Right ventricle myocardium inferior (tissue), 1 donor: ENCODE measurements at regions not wholly inside any gene's neighbourhood (a gene's known extent, or its start where the extent isn't known, plus 50 kb on each side); places are given as distances from the start of the nearest gene placed in this dataset.

Experiments
- ATAC-seq: fragments of 200-7000 bp; cut with Tn5 transposase; one replicate; pipeline ENCODE4 v1.9.1; 2020; ENCODE audit warnings: mild to moderate bottlenecking, moderate library complexity
- DNase-seq: peaks from one replicate; pipeline ENCODE4 v3.0.0; 2021; ENCODE audit errors: missing footprints
- intact Hi-C: fragments of 100-400 bp; cut with DNase I; formaldehyde crosslinking; loops from one replicate; pipeline ENCODE4 v1.11.0; 2022
- donor health status: DM: no; HTN: yes; CAD: no; lungs with severe emphysema.

GRCh38 chr1:192022827-192023226 is 135.4 kb upstream of the RGS18 start:
- ATAC-seq (no peak), DNase-seq (no peak)
- intact Hi-C loops: no loop called here

DNA sequence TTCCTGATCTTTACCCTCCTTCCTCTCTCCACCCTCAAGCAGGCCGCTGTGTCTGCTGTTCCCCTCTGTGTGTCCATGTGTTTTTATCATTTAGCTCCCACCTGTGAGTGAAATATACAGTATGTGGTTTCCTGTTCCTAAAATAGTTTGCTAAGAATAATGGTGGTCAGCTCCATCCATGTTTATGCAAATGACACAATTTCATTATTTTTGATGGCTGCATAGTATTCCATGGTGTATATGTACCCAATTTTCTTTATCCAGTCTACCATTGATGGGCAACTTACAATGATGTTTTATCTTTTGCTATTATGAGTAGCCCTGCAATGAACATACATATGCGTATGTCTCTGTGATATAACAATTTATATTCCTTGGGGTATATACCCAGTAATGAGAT is 133.4 kb upstream of the RGS18 start:
- no peak for ATAC-seq
- intact Hi-C loops: no loop called here
- DNase-seq: no peak

- ATAC-seq (no peak), DNase-seq (no peak)
- intact Hi-C loops: no loop called here
Measured at GRCh38 chr1:192038567-192038966, 119.7 kb upstream of the RGS18 start.

GRCh38 chr1:192045131-192045530 is 113.1 kb upstream of the RGS18 start:
- no peak for ATAC-seq
- intact Hi-C loops: no loop called here
- DNase-seq: no peak

GRCh38 chr1:192053531-192053971 is 104.7 kb upstream of the RGS18 start:
- DNase-seq (no peak), ATAC-seq (peak; percentile 39)
- intact Hi-C loops: no loop called here

DNA sequence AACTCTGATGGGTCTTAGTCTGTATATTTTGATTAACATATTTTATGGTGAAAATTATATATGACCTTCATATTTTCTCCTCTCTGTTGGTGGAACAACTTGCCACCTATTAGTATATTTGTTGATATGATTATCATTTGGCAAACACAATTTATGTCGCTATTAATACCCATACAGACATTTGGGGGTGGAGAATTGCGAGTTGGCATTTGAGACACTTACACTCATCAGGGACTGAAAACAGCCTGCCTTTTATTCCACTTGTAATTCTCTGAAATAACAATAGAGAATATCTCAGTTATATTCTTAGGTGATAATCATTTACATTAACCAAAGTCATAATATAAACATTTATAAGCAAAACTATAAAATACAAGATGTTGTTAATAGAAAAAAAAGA is 100.5 kb upstream of the RGS18 start:
- ATAC-seq: peak; percentile 37
- no peak for DNase-seq
- intact Hi-C loops: no loop called here

- no peak for DNase-seq
- no peak for ATAC-seq
- intact Hi-C loops: no loop called here
Measured at GRCh38 chr1:192059407-192059806, 98.9 kb upstream of the RGS18 start.

DNA sequence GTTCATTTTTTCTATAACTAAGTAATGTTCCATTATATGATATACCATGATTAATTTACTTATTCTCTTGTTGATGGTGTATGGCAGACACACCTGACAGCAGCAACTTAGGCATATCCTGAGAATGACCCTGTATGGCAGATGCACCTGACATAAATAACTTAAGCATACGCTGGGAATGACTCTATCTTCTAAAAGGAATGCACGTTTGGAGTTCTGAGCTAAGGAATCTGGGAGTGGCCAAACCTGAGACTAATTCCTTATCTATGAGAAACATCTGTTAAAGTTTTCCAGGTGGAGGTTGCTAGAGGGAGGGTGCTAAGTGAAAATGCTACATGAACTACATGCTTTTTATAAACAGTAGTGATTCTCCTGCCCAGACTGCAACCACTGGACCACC is 96.7 kb upstream of the RGS18 start:
- no peak for ATAC-seq
- no peak for DNase-seq

DNA sequence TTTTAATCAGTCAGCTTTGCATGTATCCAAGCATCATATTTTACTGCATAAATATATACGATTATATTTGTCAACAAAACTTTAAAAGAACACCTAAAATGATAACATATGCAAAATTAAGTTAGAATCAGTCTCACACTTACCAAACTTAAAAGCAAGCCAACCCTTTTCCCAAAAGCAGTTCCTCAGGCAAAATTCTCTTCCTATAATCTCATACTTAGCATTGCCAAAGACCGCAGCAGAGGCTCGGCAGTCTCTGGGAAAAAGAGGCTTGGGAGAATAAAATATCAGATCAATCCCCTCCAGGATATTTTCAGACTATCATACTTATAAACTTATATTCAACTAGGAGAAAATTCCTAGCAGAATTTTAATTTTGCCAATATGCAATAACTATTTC is 93.2 kb upstream of the RGS18 start:
- DNase-seq (no peak), ATAC-seq (no peak)
- intact Hi-C loops: no loop called here

More for the DNA sequence above, 96.7 kb upstream of the RGS18 start:
- intact Hi-C loops: no loop called here

DNA sequence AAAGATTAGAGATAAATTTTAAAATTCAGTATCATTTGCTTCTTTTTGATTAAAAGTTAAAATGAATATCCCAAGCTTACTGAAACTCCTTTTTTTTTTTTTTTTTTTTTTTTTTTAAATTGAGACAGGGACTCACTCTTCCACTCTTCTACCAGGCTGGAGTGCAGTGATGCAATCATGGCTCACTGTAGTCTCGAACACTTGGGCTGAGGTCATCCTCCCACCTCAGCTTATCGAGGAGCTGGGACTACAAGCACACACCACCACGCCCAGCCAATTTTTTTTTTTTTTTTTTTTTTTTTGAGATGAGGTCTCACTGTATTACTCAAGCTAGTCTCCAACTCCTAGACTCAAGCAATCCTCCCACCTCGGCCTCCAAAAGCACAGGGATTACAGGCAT is 92.1 kb upstream of the RGS18 start:
- ATAC-seq (no peak), DNase-seq (no peak)
- intact Hi-C loops: no loop called here

DNA sequence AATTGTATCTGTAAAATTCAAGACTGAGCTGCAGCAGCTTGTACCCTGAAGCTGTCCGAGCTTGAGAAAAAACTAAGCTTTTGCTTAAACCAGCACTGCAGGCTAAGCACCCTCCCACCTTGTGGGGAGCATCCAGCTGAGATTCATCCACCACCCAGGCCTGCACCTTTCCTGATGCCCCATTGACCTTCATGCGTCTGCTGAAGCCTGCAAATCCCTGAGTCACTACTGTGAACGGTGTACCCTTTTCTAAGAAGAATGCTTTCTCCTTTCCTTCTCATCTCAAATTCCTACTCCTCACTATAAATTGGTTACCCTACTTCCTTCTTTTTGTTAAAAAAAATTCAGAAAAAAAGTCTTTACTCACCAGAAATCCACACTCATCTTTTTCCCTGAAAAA is 90.9 kb upstream of the RGS18 start:
- ATAC-seq (no peak), DNase-seq (no peak)
- intact Hi-C loops: no loop called here

GRCh38 chr1:192070213-192070612 is 88.0 kb upstream of the RGS18 start:
- intact Hi-C loops: no loop called here
- DNase-seq: no peak
- no peak for ATAC-seq

- DNase-seq (no peak), ATAC-seq (no peak)
- intact Hi-C loops: no loop called here
Measured at GRCh38 chr1:192080684-192081083, 77.6 kb upstream of the RGS18 start.

DNA sequence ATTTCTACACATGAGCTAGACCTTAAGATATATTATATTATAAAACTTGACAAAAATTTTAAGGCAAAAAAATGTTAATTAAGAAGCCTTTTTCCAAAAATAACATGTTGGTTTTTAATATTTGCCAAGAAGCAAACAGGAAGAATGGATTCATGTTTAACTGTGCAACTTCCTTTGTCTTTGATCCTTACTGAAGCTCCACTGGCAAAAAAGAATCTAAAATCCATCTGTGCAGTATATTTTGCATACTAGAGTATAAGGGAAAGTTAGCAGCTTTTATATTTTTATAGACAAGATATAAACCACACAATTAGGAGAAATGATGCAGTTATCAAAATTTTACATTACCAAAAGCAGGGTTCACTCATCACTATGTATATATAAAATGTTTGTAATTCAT is 76.9 kb upstream of the RGS18 start:
- no peak for DNase-seq
- ATAC-seq: no peak
- intact Hi-C loops: no loop called here

DNA sequence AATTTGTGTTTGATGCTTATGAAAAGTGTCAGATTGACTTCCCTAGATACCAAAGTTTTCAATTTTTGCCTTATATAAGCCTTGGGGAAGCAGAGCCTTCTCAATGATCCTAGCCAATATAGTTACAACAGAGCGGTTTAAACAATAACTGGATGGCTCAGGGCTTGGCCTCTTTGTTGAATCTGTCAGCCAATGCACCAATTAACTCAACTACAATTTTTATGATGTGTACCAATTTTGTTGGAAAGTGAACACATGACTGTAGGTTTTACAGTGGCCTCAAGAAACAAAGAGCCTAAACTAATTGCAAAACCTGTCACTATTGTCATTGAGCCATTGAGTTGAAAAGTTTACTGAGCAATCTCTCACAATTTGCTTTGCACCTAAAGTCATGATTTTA is 71.6 kb upstream of the RGS18 start:
- intact Hi-C loops: no loop called here
- no peak for ATAC-seq
- no peak for DNase-seq

GRCh38 chr1:192087334-192087733 is 70.9 kb upstream of the RGS18 start:
- DNase-seq: no peak
- ATAC-seq: no peak
- intact Hi-C loops: no loop called here

DNA sequence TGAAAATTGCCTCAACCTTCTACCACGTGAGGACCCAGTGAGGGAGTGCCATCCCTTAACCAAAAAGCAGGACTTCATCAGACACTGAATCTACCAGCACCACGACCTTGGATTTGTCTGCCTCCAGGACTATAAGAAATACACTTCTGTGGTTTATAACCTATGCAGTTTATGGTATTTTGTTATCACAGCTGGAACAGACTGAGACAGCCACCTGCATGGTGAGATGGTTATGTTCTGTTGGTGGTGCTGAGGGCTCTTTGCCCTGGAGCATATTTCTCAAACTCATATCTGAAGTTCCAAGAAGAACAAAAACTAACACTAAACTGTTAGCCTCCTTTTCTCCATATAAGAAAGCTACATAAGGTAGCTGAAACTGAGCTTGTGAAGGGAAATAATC is 69.8 kb upstream of the RGS18 start:
- ATAC-seq (no peak), DNase-seq (no peak)
- intact Hi-C loops: no loop called here

- intact Hi-C loops: no loop called here
- ATAC-seq (no peak), DNase-seq (no peak)
Measured at GRCh38 chr1:192098001-192098400, 60.3 kb upstream of the RGS18 start.

DNA sequence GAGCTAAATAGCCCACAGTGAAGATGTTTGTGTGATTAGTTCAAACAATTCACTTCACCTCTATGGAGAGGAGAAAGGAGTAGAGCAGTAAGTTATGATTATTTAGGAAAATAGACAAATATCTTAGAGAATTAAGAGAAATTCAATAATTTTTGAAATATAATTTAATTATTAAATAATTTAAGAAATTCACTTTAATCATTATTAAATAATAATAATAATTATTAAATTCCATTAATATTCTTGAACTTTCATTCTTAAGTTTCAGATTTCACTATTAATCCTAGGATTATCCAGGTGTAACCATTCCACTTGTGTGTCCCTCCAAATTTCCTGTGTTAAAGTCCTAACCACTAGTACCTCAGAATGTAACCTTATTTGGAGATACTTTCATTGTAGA is 58.9 kb upstream of the RGS18 start:
- no peak for ATAC-seq
- intact Hi-C loops: no loop called here
- no peak for DNase-seq

- ATAC-seq: no peak
- intact Hi-C loops: no loop called here
- DNase-seq: no peak
Measured at GRCh38 chr1:192100686-192101468, 57.4 kb upstream of the RGS18 start.

DNA sequence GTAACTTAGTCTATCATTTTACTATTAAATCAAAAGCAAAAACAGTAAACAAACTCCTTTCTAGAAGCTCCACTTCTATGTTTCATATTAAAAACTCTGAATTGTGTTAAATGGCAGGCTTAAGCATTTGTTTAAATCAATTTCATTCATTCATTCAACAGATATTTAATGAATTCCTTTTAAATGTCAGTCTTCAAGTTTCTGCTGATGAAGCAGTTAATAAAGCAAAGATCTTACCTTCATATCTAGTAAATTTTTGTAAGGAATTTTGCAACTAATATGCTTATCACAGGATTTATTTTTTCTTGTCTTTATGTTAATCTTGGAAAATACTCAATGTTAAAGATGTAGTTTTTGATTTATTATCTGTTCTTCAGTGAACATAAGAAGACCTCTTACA is 54.1 kb upstream of the RGS18 start:
- DNase-seq (no peak), ATAC-seq (no peak)
- intact Hi-C loops: no loop called here
